ENCODE measurements at regions not wholly inside any gene's neighbourhood (a gene's known extent, or its start where the extent isn't known, plus 50 kb on each side); places are given as distances from the start of the nearest gene placed in this dataset.

DNA sequence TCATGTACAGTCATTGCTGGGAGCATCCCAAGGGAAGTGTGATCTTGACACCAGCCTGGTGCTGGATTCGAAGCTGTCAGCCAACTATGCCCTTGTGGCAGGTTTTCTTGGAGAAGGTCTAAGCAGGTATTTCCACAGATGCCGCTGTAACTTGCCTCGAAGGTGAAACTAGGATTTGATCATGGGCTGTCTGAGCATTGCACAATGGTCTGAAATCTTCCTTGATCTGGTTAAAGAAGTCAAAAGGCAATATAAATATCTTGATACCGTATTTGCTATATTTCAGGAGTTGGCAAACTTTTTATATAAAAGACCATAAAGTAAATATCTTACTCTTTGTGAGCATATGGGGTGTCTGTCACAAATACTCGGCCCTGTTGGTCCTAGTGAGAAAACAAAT lies 206.8 kb downstream of the LYPLAL1 start:
- H3K27ac ChIP-seq (ENCODE audit: low read depth, low read length) = no peak overlapping the region
- ChIA-PET POLR2A (no interaction called here), RAD21 (ENCODE audit: low non-redundant PET in 1 of 2, low total read pairs in 2 of 2, uncharacterized antibody in 2 of 2, unreplicated experiment in 2 of 2) (no interaction called here), CTCF (no interaction called here)
- H3K9ac ChIP-seq (ENCODE audit: low read length) = no peak overlapping the region
- DNase-seq (ENCODE audit: low read depth, low spot score) = no peak
- no peak overlapping the region for H3K4me3 ChIP-seq (replicated peaks in 1 of 2; ENCODE audit: low read depth in 1 of 2, low read length in 2 of 2)
- H3K9me2 ChIP-seq (ENCODE audit: insufficient read depth) = no peaks in the 10 kb centered on the region
- ATAC-seq = no peak
- H2AFZ ChIP-seq (ENCODE audit: low read depth, low read length, poor library complexity, severe bottlenecking) = no peak overlapping the region
- no peaks in the 10 kb centered on the region for H3K79me2 ChIP-seq (ENCODE audit: insufficient read depth, low read length)
- H3K27me3 ChIP-seq (ENCODE audit: insufficient read depth, low read length) = no peaks in the 10 kb centered on the region
- no peak overlapping the region for H3K4me2 ChIP-seq (ENCODE audit: low read length)
- intact Hi-C loops (cut with micrococcal nuclease) = no loop called here
- no TSS peak for BruUV-seq (replicated peaks)
- no peaks in the 10 kb centered on the region for H4K20me1 ChIP-seq (ENCODE audit: insufficient read depth)
- H3K36me3 ChIP-seq (ENCODE audit: control insufficient read depth in 1 of 2, insufficient read depth in 2 of 2, low read length in 2 of 2) = no peaks in the 10 kb centered on the region
- no peaks in the 10 kb centered on the region for H3K4me1 ChIP-seq (ENCODE audit: control insufficient read depth in 1 of 2, insufficient read depth in 2 of 2, low read length in 2 of 2)
- H3K9me3 ChIP-seq (ENCODE audit: control insufficient read depth in 1 of 2, insufficient read depth in 1 of 2, low read depth in 1 of 2, low read length in 2 of 2) = no peaks in the 10 kb centered on the region
- TF ChIP-seq POLR2AphosphoS5 (IDR thresholded peaks at IDR 0.05; ENCODE audit: low read depth, low read length) (no peak), EZH2 (IDR thresholded peaks at IDR 0.05) (no peak), RAD21 (IDR thresholded peaks at IDR 0.05; ENCODE audit: low read depth) (no peak), EZH2phosphoT487 (IDR thresholded peaks at IDR 0.05; ENCODE audit: borderline replicate concordance) (no peak), SRF (IDR thresholded peaks at IDR 0.05; ENCODE audit: low read depth) (no peak), POLR2A (IDR thresholded peaks at IDR 0.05; ENCODE audit: borderline replicate concordance, extremely low read depth, insufficient read depth, insufficient read length) (no peak), ELF1 (IDR thresholded peaks at IDR 0.05; ENCODE audit: borderline replicate concordance, low read depth) (no peak), TCF7L2 (IDR thresholded peaks at IDR 0.05; ENCODE audit: borderline replicate concordance, extremely low read depth, insufficient read depth, insufficient read length) (no peak), FOSL1 (IDR thresholded peaks at IDR 0.05; ENCODE audit: low read depth) (no peak), SIN3A (IDR thresholded peaks at IDR 0.05; ENCODE audit: low read depth) (no peak)
- TF ChIP-seq, protein P1, sequence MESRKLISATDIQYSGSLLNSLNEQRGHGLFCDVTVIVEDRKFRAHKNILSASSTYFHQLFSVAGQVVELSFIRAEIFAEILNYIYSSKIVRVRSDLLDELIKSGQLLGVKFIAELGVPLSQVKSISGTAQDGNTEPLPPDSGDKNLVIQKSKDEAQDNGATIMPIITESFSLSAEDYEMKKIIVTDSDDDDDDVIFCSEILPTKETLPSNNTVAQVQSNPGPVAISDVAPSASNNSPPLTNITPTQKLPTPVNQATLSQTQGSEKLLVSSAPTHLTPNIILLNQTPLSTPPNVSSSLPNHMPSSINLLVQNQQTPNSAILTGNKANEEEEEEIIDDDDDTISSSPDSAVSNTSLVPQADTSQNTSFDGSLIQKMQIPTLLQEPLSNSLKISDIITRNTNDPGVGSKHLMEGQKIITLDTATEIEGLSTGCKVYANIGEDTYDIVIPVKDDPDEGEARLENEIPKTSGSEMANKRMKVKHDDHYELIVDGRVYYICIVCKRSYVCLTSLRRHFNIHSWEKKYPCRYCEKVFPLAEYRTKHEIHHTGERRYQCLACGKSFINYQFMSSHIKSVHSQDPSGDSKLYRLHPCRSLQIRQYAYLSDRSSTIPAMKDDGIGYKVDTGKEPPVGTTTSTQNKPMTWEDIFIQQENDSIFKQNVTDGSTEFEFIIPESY (IDR thresholded peaks at IDR 0.05; ENCODE audit: extremely low read depth, insufficient replicate concordance, low read length) = no peak

Measured in HCT116 (cell line).